Aorta (tissue), 5 donors: ENCODE measurements at regions not wholly inside any gene's neighbourhood (a gene's known extent, or its start where the extent isn't known, plus 50 kb on each side); places are given as distances from the start of the nearest gene placed in this dataset.

ENCODE experiments used
- ATAC-seq: fragments of 200-7000 bp; cut with Tn5 transposase; one replicate; pipeline ENCODE4 v1.9.1; 2022; ENCODE audit warnings: moderate library complexity; ENCODE audit not compliant: low FRiP score
- DNase-seq, 2 donors: peaks; one replicate each; pipeline ENCODE4 v3.0.0-alpha.2; 2020
- H3K27ac ChIP-seq, 2 donors: one replicate each; pipeline ENCODE4 v1.5.1; 2013; ENCODE audit warnings: low read length in 2 of 2, mild to moderate bottlenecking in 2 of 2, moderate library complexity in 2 of 2, control low read depth in 1 of 2, inconsistent platforms in 1 of 2, low read depth in 1 of 2
- H3K27me3 ChIP-seq, 2 donors: one replicate each; pipeline ENCODE4 v1.6.1; 2013; ENCODE audit warnings: control low read depth in 1 of 2, low read length in 1 of 2, mild to moderate bottlenecking in 1 of 2, moderate library complexity in 1 of 2; ENCODE audit not compliant: insufficient read depth in 2 of 2, control insufficient read depth in 1 of 2
- H3K36me3 ChIP-seq, 2 donors: one replicate each; pipeline ENCODE4 v1.6.1; 2013; ENCODE audit warnings: control low read depth in 1 of 2, low read length in 1 of 2, mild to moderate bottlenecking in 1 of 2; ENCODE audit not compliant: insufficient read depth in 2 of 2, control insufficient read depth in 1 of 2
- H3K4me1 ChIP-seq, 2 donors: one replicate each; pipeline ENCODE4 v1.6.1; 2013; ENCODE audit warnings: low read length in 2 of 2, control low read depth in 1 of 2, mild to moderate bottlenecking in 1 of 2, moderate library complexity in 1 of 2; ENCODE audit not compliant: insufficient read depth in 2 of 2, control insufficient read depth in 1 of 2
- H3K4me3 ChIP-seq, 2 donors: one replicate each; pipeline ENCODE4 v1.5.1; 2013; ENCODE audit warnings: low read length in 2 of 2, control low read depth in 1 of 2, mild to moderate bottlenecking in 1 of 2
- H3K9me3 ChIP-seq: one replicate; pipeline ENCODE4 v1.6.1; 2013; ENCODE audit warnings: mild to moderate bottlenecking, low read length; ENCODE audit not compliant: control insufficient read depth
- WGBS, 2 donors: extraction: QIAGEN DNeasy Blood & Tissue Kit; methylation state at CpG; one replicate each; pipeline ENCODE4 v1.1.7; 2013; 5-methylcytosine and 5-hydroxymethylcytosine counted together
- intact Hi-C, 2 donors: fragments of 100-400 bp; cut with DNase I; formaldehyde crosslinking; loops; one replicate each; pipeline versions ENCODE4 v1.14.2 to v1.15.0; 2022
- donor health status: healthy with polysubstance abuse.
- donor health status: Bipolar disorder and iron deficiency.
- donor health status: DM: no; HTN: no; CAD: no.
- donor health status: DM: no; HTN: no; CAD: no.
- donor health status: DM: yes; HTN: yes; CAD: no.

- Histone ChIP-seq H3K27ac (no peak overlapping the region), H3K36me3 (no peaks in the 10 kb centered on the region), H3K27me3 (no peaks in the 10 kb centered on the region), H3K4me3 (no peak overlapping the region), H3K9me3 (no peaks in the 10 kb centered on the region), H3K4me1 (no peaks in the 10 kb centered on the region)
- ATAC-seq (no peak), DNase-seq (no peak)
- WGBS, 2 donors: 65 to 70% methylated on average over 2 of the region's 2 CpGs
- intact Hi-C loops: no loop called here
Observed at GRCh38 chr3:18901571-18901970, 246.7 kb upstream of the KCNH8 start.

GRCh38 chr3:18900994-18901393 is 247.3 kb upstream of the KCNH8 start:
- Histone ChIP-seq H3K4me1 (no peaks in the 10 kb centered on the region), H3K27ac (no peak overlapping the region)
- intact Hi-C loops: no loop called here

GRCh38 chr3:18898911-18899310 is 249.4 kb upstream of the KCNH8 start:
- H3K9me3 ChIP-seq: no peaks in the 10 kb centered on the region
- no peak overlapping the region for H3K27ac ChIP-seq

More at GRCh38 chr3:18900994-18901393, 247.3 kb upstream of the KCNH8 start:
- ATAC-seq (no peak), DNase-seq (peak in 1 of 2 donors; percentile 41)
- H3K27me3 ChIP-seq: no peaks in the 10 kb centered on the region
- no peak overlapping the region for H3K4me3 ChIP-seq
- H3K9me3 ChIP-seq: no peaks in the 10 kb centered on the region
- H3K36me3 ChIP-seq: no peaks in the 10 kb centered on the region
- WGBS, 2 donors: 1 to 5% methylated on average over 3 of the region's 3 CpGs

GRCh38 chr3:18892756-18893155 is 255.6 kb upstream of the KCNH8 start:
- no peak overlapping the region for H3K4me3 ChIP-seq
- DNase-seq: no peak
- intact Hi-C loops: no loop called here

More at GRCh38 chr3:18898911-18899310, 249.4 kb upstream of the KCNH8 start:
- Histone ChIP-seq H3K4me1 (no peaks in the 10 kb centered on the region), H3K27me3 (no peaks in the 10 kb centered on the region), H3K36me3 (no peaks in the 10 kb centered on the region), H3K4me3 (no peak overlapping the region)
- ATAC-seq (no peak), DNase-seq (no peak)
- 72 to 74% methylated on average over 1 of the region's 1 CpG for WGBS, 2 donors
- intact Hi-C loops: no loop called here

GRCh38 chr3:18892047-18892446 is 256.3 kb upstream of the KCNH8 start:
- H3K36me3 ChIP-seq: no peaks in the 10 kb centered on the region
- H3K4me1 ChIP-seq: no peaks in the 10 kb centered on the region
- ATAC-seq (no peak), DNase-seq (no peak)
- 83 to 95% methylated on average over 2 of the region's 2 CpGs for WGBS, 2 donors
- no peak overlapping the region for H3K4me3 ChIP-seq
- no peaks in the 10 kb centered on the region for H3K27me3 ChIP-seq
- H3K9me3 ChIP-seq: no peaks in the 10 kb centered on the region
- intact Hi-C loops: no loop called here
- H3K27ac ChIP-seq: no peak overlapping the region

More at GRCh38 chr3:18892756-18893155, 255.6 kb upstream of the KCNH8 start:
- H3K4me1 ChIP-seq: no peaks in the 10 kb centered on the region
- H3K27me3 ChIP-seq: no peaks in the 10 kb centered on the region
- no peaks in the 10 kb centered on the region for H3K9me3 ChIP-seq
- no peak for ATAC-seq
- 31 to 41% methylated on average over 1 of the region's 1 CpG for WGBS, 2 donors
- H3K27ac ChIP-seq: no peak overlapping the region
- H3K36me3 ChIP-seq: no peaks in the 10 kb centered on the region

GRCh38 chr3:18891641-18892040 is 256.7 kb upstream of the KCNH8 start:
- DNase-seq: no peak
- intact Hi-C loops: no loop called here
- 74 to 75% methylated on average over 6 of the region's 6 CpGs for WGBS, 2 donors

GRCh38 chr3:18890449-18890848 is 257.9 kb upstream of the KCNH8 start:
- no peak overlapping the region for H3K4me3 ChIP-seq
- ATAC-seq (no peak), DNase-seq (no peak)
- no peaks in the 10 kb centered on the region for H3K27me3 ChIP-seq
- no peaks in the 10 kb centered on the region for H3K4me1 ChIP-seq
- 80 to 81% methylated on average over 3 of the region's 3 CpGs for WGBS, 2 donors
- H3K36me3 ChIP-seq: no peaks in the 10 kb centered on the region
- H3K27ac ChIP-seq: no peak overlapping the region
- no peaks in the 10 kb centered on the region for H3K9me3 ChIP-seq
- intact Hi-C loops: no loop called here

More at GRCh38 chr3:18891641-18892040, 256.7 kb upstream of the KCNH8 start:
- Histone ChIP-seq H3K27me3 (no peaks in the 10 kb centered on the region), H3K4me1 (no peaks in the 10 kb centered on the region), H3K36me3 (no peaks in the 10 kb centered on the region), H3K9me3 (no peaks in the 10 kb centered on the region), H3K4me3 (no peak overlapping the region), H3K27ac (no peak overlapping the region)
- peak; percentile 26 for ATAC-seq

- Histone ChIP-seq H3K36me3 (no peaks in the 10 kb centered on the region), H3K4me3 (no peak overlapping the region), H3K4me1 (no peaks in the 10 kb centered on the region), H3K27me3 (no peaks in the 10 kb centered on the region), H3K9me3 (no peaks in the 10 kb centered on the region), H3K27ac (no peak overlapping the region)
- ATAC-seq: no peak
- no peak for DNase-seq
- intact Hi-C loops: no loop called here
- WGBS, 2 donors: 39 to 41% methylated on average over 3 of the region's 3 CpGs
Observed at GRCh38 chr3:18888819-18889218, 259.5 kb upstream of the KCNH8 start.

GRCh38 chr3:18888370-18888769 is 259.9 kb upstream of the KCNH8 start:
- intact Hi-C loops: no loop called here
- Histone ChIP-seq H3K4me1 (no peaks in the 10 kb centered on the region), H3K36me3 (no peaks in the 10 kb centered on the region), H3K4me3 (no peak overlapping the region), H3K27ac (no peak overlapping the region), H3K27me3 (no peaks in the 10 kb centered on the region), H3K9me3 (no peaks in the 10 kb centered on the region)
- DNase-seq (no peak), ATAC-seq (no peak)
- 64 to 66% methylated on average over 4 of the region's 4 CpGs for WGBS, 2 donors
